SK-N-SH (cell line): ENCODE measurements at regions not wholly inside any gene's neighbourhood (a gene's known extent, or its start where the extent isn't known, plus 50 kb on each side); places are given as distances from the start of the nearest gene placed in this dataset.

Experiments
- ELF1 ChIP-seq: IDR thresholded peaks from 2 replicates; pipeline ENCODE4 v1.4.0; 2012
- EZH2phosphoT487 ChIP-seq: fragments of 200-600 bp; sonication (generic); IDR thresholded peaks from 2 replicates; pipeline ENCODE4 v1.6.1; 2017; ENCODE audit warnings: low read depth, mixed run types, mild to moderate bottlenecking, antibody characterized with exemption, moderate library complexity, borderline replicate concordance
- FOXJ3 ChIP-seq: sonication (generic); formaldehyde crosslinking; IDR thresholded peaks from 2 replicates; pipeline ENCODE4 v1.5.1; 2020; ENCODE audit warnings: mild to moderate bottlenecking, missing genetic modification reagents
- FOXM1 ChIP-seq: IDR thresholded peaks from 2 replicates; pipeline ENCODE4 v1.4.0; 2012; ENCODE audit warnings: low read depth, mild to moderate bottlenecking
- JUND ChIP-seq: IDR thresholded peaks from 2 replicates; pipeline ENCODE4 v1.4.0; 2012
- MEF2A ChIP-seq: IDR thresholded peaks from 2 replicates; pipeline ENCODE4 v1.4.0; 2012; ENCODE audit warnings: low read depth, borderline replicate concordance
- NRF1 ChIP-seq: IDR thresholded peaks from 2 replicates; pipeline ENCODE4 v1.6.1; 2012; ENCODE audit warnings: low read depth, mild to moderate bottlenecking, low read length
- RAD21 ChIP-seq: IDR thresholded peaks from 2 replicates; pipeline ENCODE4 v1.6.1; 2012; ENCODE audit warnings: mild to moderate bottlenecking, low read length
- RCOR1 ChIP-seq: fragments of 150-350 bp; IDR thresholded peaks from 2 replicates; pipeline ENCODE4 v1.6.1; 2017; ENCODE audit warnings: antibody characterized with exemption, low read length
- SMC3 ChIP-seq: IDR thresholded peaks from 2 replicates; pipeline ENCODE4 v1.6.1; 2012; ENCODE audit warnings: low read depth, low read length, improper control_type of control experiment
- TF ChIP-seq, protein P1 (sequence below): IDR thresholded peaks from 2 replicates; pipeline ENCODE4 v1.4.0; 2012; ENCODE audit warnings: low read depth, borderline replicate concordance
- TF ChIP-seq, protein P2 (sequence below): fragments of 200-600 bp; sonication (generic); IDR thresholded peaks from 2 replicates; pipeline ENCODE4 v1.6.1; 2017; ENCODE audit warnings: antibody characterized with exemption, mild to moderate bottlenecking, moderate library complexity
- TF ChIP-seq, protein P3 (sequence below): fragments of 150-350 bp; IDR thresholded peaks from 2 replicates; pipeline ENCODE4 v1.6.1; 2016; ENCODE audit warnings: mild to moderate bottlenecking, low read depth, low read length
- TF ChIP-seq, protein P4 (sequence below): IDR thresholded peaks from 2 replicates; pipeline ENCODE4 v1.6.1; 2012; ENCODE audit warnings: mild to moderate bottlenecking, low read depth, low read length, moderate library complexity

DNA sequence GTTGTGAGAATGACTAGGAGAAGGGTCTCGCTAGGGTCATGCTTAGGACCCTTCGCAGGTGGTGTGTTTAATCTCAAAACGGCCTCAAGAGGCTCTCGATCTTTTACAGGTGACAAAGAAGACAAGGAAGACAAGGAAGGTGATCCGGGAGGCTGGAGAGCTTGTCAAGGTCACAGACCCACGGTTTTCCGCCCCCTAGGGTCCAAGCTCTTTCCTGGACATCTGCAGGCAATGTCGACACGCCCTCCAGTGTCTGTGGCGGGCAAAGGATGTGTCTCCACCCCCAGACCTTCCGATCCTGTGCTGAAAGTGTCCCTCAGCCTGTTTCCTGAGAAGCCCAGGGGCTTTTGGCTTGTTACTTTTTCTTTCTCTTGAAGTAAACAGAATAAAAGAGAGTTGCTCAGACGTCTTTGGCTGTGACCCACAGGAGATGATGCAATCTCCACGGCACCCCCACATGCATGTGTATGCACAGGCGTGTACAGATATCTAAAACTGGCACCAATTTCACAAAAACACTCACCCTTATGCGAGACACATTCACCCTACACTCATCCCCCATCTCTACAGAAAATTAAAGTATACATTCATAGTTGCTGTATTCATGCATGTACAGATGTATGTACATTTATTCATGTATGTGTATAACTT lies 108.8 kb downstream of the KLF13 start (continued):
- TF ChIP-seq FOXM1: no peak
- TF ChIP-seq, protein P1, sequence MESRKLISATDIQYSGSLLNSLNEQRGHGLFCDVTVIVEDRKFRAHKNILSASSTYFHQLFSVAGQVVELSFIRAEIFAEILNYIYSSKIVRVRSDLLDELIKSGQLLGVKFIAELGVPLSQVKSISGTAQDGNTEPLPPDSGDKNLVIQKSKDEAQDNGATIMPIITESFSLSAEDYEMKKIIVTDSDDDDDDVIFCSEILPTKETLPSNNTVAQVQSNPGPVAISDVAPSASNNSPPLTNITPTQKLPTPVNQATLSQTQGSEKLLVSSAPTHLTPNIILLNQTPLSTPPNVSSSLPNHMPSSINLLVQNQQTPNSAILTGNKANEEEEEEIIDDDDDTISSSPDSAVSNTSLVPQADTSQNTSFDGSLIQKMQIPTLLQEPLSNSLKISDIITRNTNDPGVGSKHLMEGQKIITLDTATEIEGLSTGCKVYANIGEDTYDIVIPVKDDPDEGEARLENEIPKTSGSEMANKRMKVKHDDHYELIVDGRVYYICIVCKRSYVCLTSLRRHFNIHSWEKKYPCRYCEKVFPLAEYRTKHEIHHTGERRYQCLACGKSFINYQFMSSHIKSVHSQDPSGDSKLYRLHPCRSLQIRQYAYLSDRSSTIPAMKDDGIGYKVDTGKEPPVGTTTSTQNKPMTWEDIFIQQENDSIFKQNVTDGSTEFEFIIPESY: no peak
- TF ChIP-seq MEF2A: no peak
- TF ChIP-seq JUND: no peak
- peak; percentile 88 for TF ChIP-seq SMC3
- TF ChIP-seq FOXJ3 (CRISPR knock-in tag): no peak
- TF ChIP-seq NRF1: no peak
- peak; percentile 94 for TF ChIP-seq RAD21
- TF ChIP-seq ELF1: no peak
- no peak for TF ChIP-seq EZH2phosphoT487
- TF ChIP-seq, protein P2, sequence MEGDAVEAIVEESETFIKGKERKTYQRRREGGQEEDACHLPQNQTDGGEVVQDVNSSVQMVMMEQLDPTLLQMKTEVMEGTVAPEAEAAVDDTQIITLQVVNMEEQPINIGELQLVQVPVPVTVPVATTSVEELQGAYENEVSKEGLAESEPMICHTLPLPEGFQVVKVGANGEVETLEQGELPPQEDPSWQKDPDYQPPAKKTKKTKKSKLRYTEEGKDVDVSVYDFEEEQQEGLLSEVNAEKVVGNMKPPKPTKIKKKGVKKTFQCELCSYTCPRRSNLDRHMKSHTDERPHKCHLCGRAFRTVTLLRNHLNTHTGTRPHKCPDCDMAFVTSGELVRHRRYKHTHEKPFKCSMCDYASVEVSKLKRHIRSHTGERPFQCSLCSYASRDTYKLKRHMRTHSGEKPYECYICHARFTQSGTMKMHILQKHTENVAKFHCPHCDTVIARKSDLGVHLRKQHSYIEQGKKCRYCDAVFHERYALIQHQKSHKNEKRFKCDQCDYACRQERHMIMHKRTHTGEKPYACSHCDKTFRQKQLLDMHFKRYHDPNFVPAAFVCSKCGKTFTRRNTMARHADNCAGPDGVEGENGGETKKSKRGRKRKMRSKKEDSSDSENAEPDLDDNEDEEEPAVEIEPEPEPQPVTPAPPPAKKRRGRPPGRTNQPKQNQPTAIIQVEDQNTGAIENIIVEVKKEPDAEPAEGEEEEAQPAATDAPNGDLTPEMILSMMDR: peak; percentile 66
- peak; percentile 37; the same call in 1 of the 2 replicates for TF ChIP-seq RCOR1
- TF ChIP-seq, protein P3, sequence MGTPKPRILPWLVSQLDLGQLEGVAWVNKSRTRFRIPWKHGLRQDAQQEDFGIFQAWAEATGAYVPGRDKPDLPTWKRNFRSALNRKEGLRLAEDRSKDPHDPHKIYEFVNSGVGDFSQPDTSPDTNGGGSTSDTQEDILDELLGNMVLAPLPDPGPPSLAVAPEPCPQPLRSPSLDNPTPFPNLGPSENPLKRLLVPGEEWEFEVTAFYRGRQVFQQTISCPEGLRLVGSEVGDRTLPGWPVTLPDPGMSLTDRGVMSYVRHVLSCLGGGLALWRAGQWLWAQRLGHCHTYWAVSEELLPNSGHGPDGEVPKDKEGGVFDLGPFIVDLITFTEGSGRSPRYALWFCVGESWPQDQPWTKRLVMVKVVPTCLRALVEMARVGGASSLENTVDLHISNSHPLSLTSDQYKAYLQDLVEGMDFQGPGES: no peak
- TF ChIP-seq, protein P4, sequence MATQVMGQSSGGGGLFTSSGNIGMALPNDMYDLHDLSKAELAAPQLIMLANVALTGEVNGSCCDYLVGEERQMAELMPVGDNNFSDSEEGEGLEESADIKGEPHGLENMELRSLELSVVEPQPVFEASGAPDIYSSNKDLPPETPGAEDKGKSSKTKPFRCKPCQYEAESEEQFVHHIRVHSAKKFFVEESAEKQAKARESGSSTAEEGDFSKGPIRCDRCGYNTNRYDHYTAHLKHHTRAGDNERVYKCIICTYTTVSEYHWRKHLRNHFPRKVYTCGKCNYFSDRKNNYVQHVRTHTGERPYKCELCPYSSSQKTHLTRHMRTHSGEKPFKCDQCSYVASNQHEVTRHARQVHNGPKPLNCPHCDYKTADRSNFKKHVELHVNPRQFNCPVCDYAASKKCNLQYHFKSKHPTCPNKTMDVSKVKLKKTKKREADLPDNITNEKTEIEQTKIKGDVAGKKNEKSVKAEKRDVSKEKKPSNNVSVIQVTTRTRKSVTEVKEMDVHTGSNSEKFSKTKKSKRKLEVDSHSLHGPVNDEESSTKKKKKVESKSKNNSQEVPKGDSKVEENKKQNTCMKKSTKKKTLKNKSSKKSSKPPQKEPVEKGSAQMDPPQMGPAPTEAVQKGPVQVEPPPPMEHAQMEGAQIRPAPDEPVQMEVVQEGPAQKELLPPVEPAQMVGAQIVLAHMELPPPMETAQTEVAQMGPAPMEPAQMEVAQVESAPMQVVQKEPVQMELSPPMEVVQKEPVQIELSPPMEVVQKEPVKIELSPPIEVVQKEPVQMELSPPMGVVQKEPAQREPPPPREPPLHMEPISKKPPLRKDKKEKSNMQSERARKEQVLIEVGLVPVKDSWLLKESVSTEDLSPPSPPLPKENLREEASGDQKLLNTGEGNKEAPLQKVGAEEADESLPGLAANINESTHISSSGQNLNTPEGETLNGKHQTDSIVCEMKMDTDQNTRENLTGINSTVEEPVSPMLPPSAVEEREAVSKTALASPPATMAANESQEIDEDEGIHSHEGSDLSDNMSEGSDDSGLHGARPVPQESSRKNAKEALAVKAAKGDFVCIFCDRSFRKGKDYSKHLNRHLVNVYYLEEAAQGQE: no peak
